Neural cell (in vitro differentiated cells): ENCODE measurements at regions not wholly inside any gene's neighbourhood (a gene's known extent, or its start where the extent isn't known, plus 50 kb on each side); places are given as distances from the start of the nearest gene placed in this dataset.

Experiments used
- H2AFZ ChIP-seq: fragments of 200-600, 300-800 bp; sonication (generic), shearing (Covaris generic); 2 replicates; pipeline ENCODE4 v1.6.0; 2014; ENCODE audit warnings: low read depth, mild to moderate bottlenecking, antibody characterized with exemption, low read length, moderate library complexity
- H3F3A ChIP-seq: fragments of 200-600 bp; shearing (Covaris generic); 2 replicates; pipeline ENCODE4 v1.6.1; 2016; ENCODE audit warnings: mild to moderate bottlenecking, moderate library complexity, mixed read lengths, antibody characterized with exemption, low read length; ENCODE audit not compliant: insufficient read depth, poor library complexity, severe bottlenecking
- H3K27ac ChIP-seq: fragments of 200-600, 300-800 bp; sonication (generic), shearing (Covaris generic); 2 replicates; pipeline ENCODE4 v1.5.1; 2014; ENCODE audit warnings: mild to moderate bottlenecking, low read length, moderate library complexity
- H3K27me3 ChIP-seq: fragments of 300-800, 200-600 bp; sonication (generic), shearing (Covaris generic); 2 replicates; pipeline ENCODE4 v1.6.0; 2014; ENCODE audit warnings: mild to moderate bottlenecking, low read depth, low read length, moderate library complexity; ENCODE audit not compliant: insufficient read depth
- H3K36me3 ChIP-seq: fragments of 300-800, 200-600 bp; sonication (generic), shearing (Covaris generic); 2 replicates; pipeline ENCODE4 v1.5.1; 2014; ENCODE audit warnings: mild to moderate bottlenecking, antibody characterized with exemption, low read length, moderate library complexity; ENCODE audit not compliant: insufficient read depth
- H3K4me2 ChIP-seq: fragments of 300-800, 200-600 bp; sonication (generic), shearing (Covaris generic); 2 replicates; pipeline ENCODE4 v1.6.0; 2014; ENCODE audit warnings: mild to moderate bottlenecking, low read length
- H3K4me3 ChIP-seq: fragments of 300-800, 200-600 bp; sonication (generic), shearing (Covaris generic); 2 replicates; pipeline ENCODE4 v1.5.1; 2014; ENCODE audit warnings: mild to moderate bottlenecking, low read length, moderate library complexity
- H3K79me2 ChIP-seq: fragments of 200-600 bp; shearing (Covaris generic); replicated peaks from 2 replicates; pipeline ENCODE4 v1.6.0; 2014; ENCODE audit warnings: mild to moderate bottlenecking, low read length, moderate library complexity; ENCODE audit not compliant: insufficient read depth
- H3K9ac ChIP-seq: fragments of 300-800, 200-600 bp; sonication (generic), shearing (Covaris generic); 2 replicates; pipeline ENCODE4 v1.6.1; 2016; ENCODE audit warnings: mild to moderate bottlenecking, low read length, mixed read lengths
- H3K9me2 ChIP-seq: fragments of 200-600 bp; shearing (Covaris generic); 2 replicates; pipeline ENCODE4 v1.6.1; 2016; ENCODE audit warnings: mild to moderate bottlenecking, low read length, mixed read lengths; ENCODE audit not compliant: insufficient read depth
- H3K9me3 ChIP-seq: fragments of 200-600, 300-800 bp; sonication (generic), shearing (Covaris generic); 2 replicates; pipeline ENCODE4 v1.6.1; 2016; ENCODE audit warnings: mild to moderate bottlenecking, mixed run types, low read length, moderate library complexity, mixed read lengths
- H4K20me1 ChIP-seq: fragments of 200-600 bp; shearing (Covaris generic); 2 replicates; pipeline ENCODE4 v1.6.1; 2016; ENCODE audit warnings: mild to moderate bottlenecking, mixed run types; ENCODE audit not compliant: insufficient read depth
- CTCF ChIP-seq: fragments of 450-650 bp; IDR thresholded peaks from 2 replicates; pipeline ENCODE4 v1.5.1; 2014; ENCODE audit warnings: antibody characterized with exemption, mild to moderate bottlenecking, moderate library complexity; ENCODE audit not compliant: poor library complexity, severe bottlenecking
- EP300 ChIP-seq: fragments of 450-650 bp; conservative IDR thresholded peaks from 2 replicates; pipeline ENCODE4 v1.6.1; 2014; ENCODE audit warnings: antibody characterized with exemption, mild to moderate bottlenecking, moderate library complexity; ENCODE audit not compliant: poor library complexity, severe bottlenecking
- EZH2 ChIP-seq: fragments of 200-600, 300-800 bp; shearing (Covaris generic), sonication (generic); IDR thresholded peaks from 2 replicates; pipeline ENCODE4 v1.6.1; 2014; ENCODE audit warnings: antibody characterized with exemption, low read length, borderline replicate concordance, mild to moderate bottlenecking; ENCODE audit not compliant: insufficient read depth, poor library complexity, severe bottlenecking
- MXI1 ChIP-seq: fragments of 450-650 bp; conservative IDR thresholded peaks from 2 replicates; pipeline ENCODE4 v1.6.1; 2014; ENCODE audit warnings: antibody characterized with exemption, mild to moderate bottlenecking; ENCODE audit not compliant: poor library complexity, severe bottlenecking
- POLR2AphosphoS5 ChIP-seq: IDR thresholded peaks from 2 replicates; pipeline ENCODE4 v1.6.1; 2012
- RAD21 ChIP-seq: fragments of 450-650 bp; conservative IDR thresholded peaks from 2 replicates; pipeline ENCODE4 v1.6.1; 2014; ENCODE audit warnings: antibody characterized with exemption, mild to moderate bottlenecking, moderate library complexity
- REST ChIP-seq: IDR thresholded peaks from 2 replicates; pipeline ENCODE4 v1.6.1; 2012; ENCODE audit warnings: borderline replicate concordance
- SMC3 ChIP-seq: fragments of 450-650 bp; conservative IDR thresholded peaks from 2 replicates; pipeline ENCODE4 v1.6.1; 2014; ENCODE audit warnings: antibody characterized with exemption, mild to moderate bottlenecking, moderate library complexity; ENCODE audit not compliant: poor library complexity
- TAF1 ChIP-seq: IDR thresholded peaks from 2 replicates; pipeline ENCODE4 v1.6.1; 2012; ENCODE audit warnings: low read depth

- Histone ChIP-seq H3K27ac (no peak overlapping the region), H4K20me1 (no peaks in the 10 kb centered on the region)
- TF ChIP-seq MXI1 (no peak), POLR2AphosphoS5 (no peak), RAD21 (no peak), REST (no peak), EP300 (no peak), EZH2 (no peak), TAF1 (no peak), SMC3 (no peak), CTCF (no peak)
Measured at GRCh38 chr11:28518825-28519224, 410.6 kb downstream of the METTL15 start.

GRCh38 chr11:28517621-28518020, 409.4 kb downstream of the METTL15 start:
- Histone ChIP-seq H3K4me3 (no peak overlapping the region), H3K4me2 (no peak overlapping the region), H3K9ac (no peak overlapping the region), H3K9me3 (no peaks in the 10 kb centered on the region), H4K20me1 (no peaks in the 10 kb centered on the region), H3K79me2 (no peaks in the 10 kb centered on the region), H3K27ac (no peak overlapping the region), H3F3A (no peaks in the 10 kb centered on the region), H3K36me3 (no peaks in the 10 kb centered on the region), H3K27me3 (no peaks in the 10 kb centered on the region), H3K9me2 (no peaks in the 10 kb centered on the region), H2AFZ (no peak overlapping the region)
- TF ChIP-seq SMC3 (no peak), REST (no peak)

More at GRCh38 chr11:28518825-28519224, 410.6 kb downstream of the METTL15 start:
- H3K4me3 ChIP-seq = no peak overlapping the region
- H3F3A ChIP-seq = no peaks in the 10 kb centered on the region
- H3K9ac ChIP-seq = no peak overlapping the region
- H3K36me3 ChIP-seq = no peaks in the 10 kb centered on the region
- no peaks in the 10 kb centered on the region for H3K9me2 ChIP-seq
- H3K79me2 ChIP-seq = no peaks in the 10 kb centered on the region
- no peak overlapping the region for H3K4me2 ChIP-seq
- no peak overlapping the region for H2AFZ ChIP-seq
- H3K27me3 ChIP-seq = no peaks in the 10 kb centered on the region
- H3K9me3 ChIP-seq = no peaks in the 10 kb centered on the region
